Hepatic stellate cell (primary cell): ENCODE measurements at regions not wholly inside any gene's neighbourhood (a gene's known extent, or its start where the extent isn't known, plus 50 kb on each side); places are given as distances from the start of the nearest gene placed in this dataset.
"Not testable (repeated sequence)": the region's sequence is repeated elsewhere in the genome, so short reads cannot be mapped to it uniquely, and the experiment has no call there.

Experiments
- DNase-seq: peaks from one replicate; pipeline ENCODE4 v3.0.0; 2011; ENCODE audit warnings: low spot score

DNA sequence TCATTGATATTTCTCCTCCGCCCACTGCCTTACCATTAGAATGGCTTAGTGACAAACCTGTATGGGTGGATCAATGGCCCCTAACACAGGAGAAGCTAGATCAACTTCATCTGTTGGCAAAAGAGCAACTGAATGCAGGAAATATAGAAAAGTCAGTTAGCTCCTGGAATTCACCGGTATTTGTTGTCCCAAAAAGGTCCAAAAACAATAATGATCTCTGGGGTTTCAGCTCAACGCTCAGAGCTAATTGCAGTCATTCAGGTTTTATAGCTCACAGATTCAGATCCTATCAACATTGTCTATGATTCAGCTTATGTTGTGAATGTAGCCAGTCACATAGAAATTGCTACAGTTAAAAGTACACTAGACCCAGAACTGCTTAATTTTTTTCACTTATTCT lies 124.0 kb upstream of the ZCCHC13 start:
- DNase-seq, result no peak

DNA sequence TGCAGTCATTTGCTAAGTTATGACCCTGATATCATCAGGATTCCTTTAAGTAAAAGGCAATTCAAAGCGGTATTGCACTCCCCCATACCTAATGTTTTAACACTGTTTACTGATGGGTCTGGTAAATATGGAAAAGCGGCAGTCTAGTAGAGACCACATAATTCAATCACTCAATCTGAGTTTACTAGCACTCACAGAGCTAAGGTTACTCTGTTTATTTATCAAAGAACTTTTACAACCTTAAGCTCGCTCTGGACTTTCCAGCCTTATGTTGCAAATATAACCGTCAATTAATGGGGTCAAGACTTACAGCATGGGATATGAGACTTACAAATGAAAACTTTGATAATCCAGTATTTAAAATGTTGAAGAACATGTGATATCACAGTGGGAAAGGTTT lies 124.5 kb upstream of the ZCCHC13 start:
- DNase-seq, result no peak

DNA sequence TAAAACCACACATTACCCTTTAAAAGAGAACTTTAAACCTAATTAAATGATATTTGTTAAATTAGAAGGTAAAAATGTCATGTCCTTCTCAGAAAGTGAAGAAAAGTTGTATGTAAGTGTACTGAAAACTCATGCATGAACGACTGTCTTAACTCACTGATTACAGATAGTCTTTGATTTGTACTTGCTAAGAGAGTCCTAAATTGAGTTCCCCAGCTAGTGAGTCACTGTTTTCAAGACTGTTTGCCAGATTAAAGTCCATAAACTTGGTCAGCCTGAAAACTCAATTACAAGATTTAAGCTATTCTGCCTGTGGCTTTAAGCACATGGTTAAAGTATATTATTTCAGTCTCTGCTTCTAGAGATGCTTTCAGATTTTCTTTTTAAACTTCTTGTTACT lies 124.9 kb upstream of the ZCCHC13 start:
- no peak for DNase-seq

DNA sequence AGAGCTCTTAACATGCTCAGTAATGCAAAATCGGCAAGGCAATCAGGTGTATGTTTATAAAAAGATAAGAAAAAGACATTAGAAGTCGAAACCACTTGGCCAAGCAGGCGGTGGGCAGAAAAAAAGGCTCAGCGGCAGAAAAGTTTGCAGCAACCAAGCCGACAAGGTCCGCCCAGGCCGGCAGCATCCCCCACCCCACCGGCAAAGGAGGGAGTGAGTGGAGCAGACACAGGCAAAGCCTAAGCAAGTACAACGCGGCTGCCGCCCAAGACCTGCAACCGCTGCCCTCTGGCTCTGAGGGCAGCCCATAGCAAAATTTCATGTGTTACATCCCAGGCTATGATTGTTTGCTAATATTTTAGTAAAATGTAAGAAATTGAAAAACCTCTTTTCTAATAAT lies 125.4 kb upstream of the ZCCHC13 start:
- DNase-seq, result no peak

DNA sequence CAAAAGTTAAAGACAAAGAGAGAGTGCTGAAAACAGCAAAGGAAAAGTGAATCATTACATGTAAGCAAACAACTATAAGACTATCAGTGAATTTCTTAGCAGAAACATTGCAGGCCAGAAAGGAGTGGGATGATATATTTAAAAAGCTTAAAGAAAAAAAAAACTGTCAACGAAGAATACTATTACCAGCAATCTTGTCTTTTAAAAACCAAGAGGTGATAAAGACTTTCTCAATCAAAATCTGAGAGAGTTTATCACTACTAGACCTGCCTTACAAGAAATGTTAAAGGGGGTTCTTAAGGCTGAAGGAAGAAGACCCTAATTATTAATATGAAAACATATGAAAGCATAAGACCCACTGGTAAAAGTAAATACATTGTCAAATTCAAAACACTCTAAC lies 132.5 kb upstream of the ZCCHC13 start:
- no peak for DNase-seq

DNA sequence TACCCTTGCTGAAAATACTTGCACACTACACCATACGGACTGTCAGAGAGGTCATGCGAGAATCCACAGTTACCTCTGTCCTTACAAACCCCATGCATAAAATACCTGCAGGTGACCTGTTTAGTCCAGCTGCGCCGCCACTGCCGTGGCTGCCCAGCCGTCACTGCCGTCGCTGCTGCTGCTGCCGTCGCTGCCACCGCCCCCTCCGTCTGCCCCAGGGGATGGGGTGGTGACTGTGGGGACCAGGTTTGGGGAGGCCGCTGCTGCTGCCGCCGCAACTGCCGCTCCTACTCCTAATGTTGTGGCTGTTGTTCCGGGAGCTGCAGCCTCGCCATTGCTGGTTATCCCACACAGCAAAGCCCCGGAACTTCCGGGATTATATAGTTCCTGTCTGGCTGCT lies 141.8 kb upstream of the ZCCHC13 start:
- no peak for DNase-seq

DNA sequence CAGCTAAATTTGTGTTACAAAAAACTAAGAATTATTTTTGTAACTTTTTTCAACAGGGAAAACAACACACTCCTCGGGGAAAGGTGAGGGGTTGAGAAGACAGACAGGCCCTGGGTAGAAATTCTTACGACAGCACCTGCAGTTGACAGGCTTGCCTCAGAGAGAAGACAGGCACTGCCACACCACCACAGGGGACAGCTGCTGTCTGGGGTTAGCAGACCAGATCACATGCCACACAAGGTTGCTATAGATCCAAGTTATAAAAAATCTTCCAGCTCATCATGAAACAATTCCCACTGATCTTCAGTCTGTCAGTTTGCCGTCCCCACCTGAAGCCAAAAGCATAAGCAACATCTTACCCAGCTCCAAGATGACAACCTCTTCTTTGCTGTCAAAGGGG lies 143.2 kb upstream of the ZCCHC13 start:
- no peak for DNase-seq

DNA sequence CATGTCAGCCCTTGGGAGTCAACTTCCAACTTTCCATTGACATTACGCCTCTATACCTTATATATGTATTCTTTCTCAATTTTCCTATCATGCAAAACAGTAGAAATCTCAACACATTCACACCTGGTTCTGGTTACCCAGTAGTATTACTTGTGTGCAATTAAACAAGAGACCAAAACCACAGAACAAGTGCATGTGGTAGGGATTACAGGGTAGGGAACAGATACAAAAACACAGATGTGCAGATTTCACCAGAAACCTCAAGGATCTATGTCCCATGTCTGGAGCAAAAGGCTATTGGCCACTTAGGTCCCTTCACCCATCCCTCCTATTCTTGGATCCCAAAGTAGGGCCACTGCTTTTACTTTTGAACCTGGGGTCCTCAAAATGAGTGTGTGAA lies 143.6 kb upstream of the ZCCHC13 start:
- no peak for DNase-seq

DNA sequence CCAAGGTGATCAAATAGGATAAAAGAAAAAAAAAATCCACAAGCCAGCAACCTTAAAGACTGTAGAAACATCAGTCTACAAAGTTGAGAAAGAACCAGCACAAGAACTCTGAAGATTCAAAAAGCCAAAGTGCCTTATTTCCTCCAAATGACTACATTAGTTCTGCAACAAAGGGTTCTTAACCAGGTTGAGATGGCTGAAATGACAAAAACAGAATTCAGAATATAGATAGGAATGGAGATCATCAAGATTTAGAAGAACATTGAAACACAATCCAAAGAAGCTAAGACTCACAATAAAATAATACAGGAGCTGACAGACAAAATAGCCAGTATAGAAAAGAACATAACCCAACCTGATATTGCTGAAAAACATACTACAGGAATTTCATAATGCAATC lies 156.5 kb upstream of the ZCCHC13 start:
- DNase-seq, result no peak

DNA sequence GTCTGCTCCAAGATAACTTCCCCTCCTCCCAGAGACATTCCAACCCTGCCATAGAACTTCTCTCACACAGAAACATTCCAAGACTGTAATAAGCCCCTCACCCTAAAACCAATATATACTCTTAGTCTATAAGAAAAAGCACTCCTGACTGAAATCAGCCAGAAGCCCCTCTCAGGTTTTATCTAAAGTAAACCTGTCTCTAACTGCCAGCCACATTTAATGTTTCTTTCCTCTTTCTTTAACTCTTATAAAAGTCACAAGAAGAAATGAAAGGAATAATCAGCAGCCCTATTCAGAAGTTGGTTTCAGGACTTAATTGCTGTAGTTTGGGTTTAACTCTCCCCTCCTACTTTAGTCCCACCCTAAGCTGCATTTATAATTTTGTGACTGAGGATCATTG lies 165.0 kb upstream of the ZCCHC13 start:
- DNase-seq, result no peak

DNA sequence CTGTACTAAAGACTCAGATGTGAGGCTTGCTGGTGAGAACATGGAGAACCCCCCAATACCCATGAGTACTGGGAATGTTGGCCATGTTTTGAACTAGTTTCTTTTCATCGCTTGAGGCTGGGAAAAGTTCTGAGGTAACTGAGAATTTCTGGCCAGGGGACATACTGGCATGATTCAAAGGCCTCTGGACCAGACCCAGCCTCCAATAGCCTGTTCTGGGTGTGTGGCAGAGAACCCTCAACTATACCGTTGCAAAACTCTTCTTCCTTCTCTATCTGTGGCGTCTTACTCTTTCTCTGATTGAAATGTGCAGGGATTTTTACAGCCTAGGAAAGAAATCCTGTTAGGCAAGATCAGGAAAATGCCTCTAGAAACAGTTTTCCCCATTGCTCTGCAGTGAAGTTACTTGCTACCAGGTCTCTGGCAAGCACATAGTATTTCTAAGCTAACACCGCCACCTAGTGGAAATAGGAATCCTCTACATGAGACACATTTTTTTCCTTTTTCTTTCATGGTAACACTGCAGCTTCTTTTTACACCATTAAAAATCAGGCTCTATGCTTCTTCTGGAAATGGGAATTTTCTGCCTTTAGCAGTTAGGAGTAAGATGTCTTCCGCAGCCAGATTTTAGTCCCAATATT lies 170.7 kb upstream of the ZCCHC13 start:
- DNase-seq, result peak; percentile 63

DNA sequence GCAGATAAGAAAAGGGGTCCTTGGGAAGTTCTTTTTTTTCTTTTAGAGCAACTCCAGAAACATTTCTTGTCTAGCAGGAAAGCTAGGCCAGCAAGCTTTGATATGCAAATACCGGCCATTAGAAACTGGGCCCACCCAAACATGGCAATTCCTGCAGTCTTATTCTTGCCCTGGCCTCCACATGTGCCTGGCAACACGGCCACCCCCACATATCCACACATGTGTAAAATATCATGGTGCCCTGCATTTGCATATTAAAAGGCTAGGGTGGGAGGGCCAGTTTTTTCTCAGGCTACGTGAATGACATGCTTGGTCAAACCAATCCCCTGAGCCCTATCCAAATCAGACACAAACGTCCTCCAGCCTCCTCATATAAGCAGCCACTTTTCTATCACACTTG lies 171.7 kb upstream of the ZCCHC13 start:
- no peak for DNase-seq

DNA sequence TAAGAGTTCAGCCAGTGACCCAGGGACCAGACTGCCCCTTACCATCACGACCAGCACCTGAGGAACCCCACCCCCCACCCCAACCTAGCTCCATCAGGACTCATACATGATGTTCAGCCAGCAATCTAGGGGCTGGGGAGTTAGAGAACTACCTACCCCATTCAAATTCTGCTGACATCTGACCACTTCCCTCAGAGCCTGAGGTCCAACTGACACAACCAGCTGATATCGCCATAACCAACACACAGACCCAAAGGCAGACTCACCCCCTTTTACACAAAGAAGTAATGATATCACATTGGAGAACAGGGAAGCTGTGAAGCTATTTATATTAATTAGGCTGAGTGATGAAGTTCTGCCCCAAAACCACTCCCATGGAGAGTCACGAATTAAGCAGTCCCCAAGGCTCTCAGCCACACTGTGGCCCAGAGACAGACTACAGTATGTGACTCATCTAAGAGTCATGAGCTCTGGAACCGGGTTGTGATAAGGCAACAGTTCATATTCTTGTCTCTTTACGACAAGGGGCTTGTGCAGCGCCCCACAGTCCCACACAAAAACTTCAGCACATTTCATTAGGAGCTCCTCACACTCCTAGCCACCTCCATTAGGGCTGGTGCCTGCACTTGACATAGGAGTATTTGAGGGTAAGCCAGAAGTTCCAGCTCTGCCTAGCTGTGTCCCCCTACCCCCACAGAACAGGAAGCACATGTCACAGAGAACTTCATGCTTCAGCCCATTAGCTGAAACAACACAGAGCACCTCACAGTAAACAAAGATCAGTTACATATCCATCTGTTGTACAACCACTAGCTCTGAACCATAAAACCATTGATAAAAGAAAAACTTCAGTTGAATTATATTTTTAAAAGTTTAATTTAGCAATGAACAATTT lies 184.7 kb upstream of the ZCCHC13 start:
- peak; percentile 51 for DNase-seq

DNA sequence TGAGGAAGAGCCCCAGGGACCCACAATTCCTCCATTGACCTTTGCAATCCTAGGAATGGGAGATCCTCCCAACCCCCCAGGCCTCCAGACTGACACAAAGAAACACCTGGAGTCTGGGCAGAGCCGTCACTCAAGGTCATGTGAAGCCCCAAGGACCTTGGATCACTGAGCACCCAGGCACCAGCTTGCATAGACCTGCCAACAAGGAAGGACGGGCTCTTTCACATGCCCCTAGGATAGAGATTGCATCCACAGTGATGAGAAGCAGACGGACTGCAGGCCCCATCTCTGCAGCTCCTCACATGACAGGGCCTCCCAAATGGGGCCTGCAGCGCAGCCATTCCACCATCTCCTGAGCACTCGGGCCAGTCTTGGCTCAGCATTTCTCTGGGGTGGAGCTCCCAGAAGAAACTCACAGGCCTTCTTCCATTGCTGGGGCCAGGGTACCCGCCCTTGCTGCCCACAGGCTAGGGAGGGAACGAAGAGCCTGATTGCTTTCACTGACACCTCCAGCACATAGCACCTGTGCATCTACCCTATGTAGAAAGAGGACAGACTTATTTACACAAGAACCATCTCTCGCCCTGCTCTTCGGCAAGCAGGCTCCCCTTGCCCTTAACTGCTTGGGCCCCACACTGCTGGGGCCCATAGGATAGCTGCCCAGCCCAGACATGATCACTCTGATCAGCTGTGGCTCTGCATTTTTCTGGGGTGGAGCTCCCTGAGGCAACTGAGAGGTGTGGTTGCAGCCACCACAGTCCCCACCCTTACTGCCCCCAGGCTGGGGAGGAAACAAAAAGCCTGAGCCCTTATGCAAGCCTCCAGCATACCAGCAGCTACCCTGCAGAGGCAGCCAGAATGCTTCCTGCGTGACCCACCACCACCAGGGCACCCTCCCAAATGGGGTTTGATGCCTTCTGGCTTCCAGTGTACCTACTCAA lies 185.7 kb upstream of the ZCCHC13 start:
- no peak for DNase-seq

DNA sequence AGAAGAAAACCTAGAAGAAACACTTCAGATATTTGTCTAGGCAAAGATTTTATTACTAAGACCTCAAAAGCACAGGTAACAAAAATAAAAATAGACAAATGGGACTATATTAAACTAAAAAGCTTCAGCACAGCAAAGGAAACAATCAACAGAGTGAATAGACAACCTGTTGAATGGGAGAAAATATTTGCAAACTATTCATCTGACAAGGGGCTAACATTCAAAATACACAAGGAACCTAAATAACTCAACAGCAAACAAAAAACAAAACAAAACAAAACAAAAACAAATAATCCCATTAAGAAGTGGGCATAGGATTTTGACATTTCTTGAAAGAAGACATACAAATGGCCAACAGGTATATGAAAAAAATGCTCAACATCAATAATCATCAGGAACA lies 192.7 kb upstream of the ZCCHC13 start:
- DNase-seq, result no peak

DNA sequence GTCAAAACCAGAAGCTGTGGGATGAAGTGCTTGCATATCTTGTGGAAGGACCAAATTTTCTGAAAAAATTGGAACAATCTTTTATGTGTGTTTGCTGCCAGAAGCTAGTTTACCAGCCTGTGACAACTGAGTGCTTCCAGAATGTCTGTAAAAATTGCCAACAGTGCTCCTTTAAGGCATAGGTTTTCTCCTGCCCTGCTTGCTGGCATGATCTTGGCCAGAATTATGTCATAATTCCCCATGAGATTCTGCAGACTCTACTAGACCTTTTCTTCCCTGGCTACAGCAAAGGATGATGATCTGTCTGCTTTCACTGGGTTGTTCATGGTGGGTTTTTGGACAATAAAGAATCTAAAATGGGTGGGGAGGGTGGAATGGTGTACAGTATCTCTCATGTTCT lies 196.3 kb upstream of the ZCCHC13 start:
- no peak for DNase-seq

DNA sequence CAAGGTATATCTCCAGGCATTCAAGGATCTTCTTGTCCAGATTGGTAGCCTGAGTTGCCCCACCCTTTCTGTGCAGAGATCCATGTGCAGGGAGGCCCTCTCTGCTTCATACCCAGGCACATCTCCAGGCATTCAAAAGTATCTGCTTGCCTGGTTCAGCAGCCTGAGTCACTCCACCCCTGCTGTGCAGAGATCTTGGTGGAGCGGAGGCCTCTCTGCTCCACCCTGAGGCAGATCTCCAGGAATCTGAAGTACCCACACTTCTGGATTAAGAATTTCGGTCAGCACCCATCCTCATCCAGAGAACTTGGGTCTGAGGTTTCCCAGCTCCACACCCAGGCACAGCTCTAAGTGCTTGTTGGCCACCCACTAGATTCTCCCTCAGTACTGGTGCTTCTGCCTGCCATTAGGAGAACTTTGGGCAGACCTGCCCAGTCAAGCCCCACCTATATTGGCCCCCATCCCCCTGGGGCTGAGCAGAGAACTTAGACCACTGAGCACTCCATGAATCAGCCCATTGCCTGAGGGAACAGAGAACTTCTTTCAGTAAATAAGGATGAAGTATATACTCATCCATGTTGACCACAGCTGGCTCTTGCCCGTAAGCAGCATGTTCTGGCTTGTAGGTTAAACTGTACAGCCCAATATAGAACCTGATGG lies 199.5 kb upstream of the ZCCHC13 start:
- DNase-seq, result no peak

DNA sequence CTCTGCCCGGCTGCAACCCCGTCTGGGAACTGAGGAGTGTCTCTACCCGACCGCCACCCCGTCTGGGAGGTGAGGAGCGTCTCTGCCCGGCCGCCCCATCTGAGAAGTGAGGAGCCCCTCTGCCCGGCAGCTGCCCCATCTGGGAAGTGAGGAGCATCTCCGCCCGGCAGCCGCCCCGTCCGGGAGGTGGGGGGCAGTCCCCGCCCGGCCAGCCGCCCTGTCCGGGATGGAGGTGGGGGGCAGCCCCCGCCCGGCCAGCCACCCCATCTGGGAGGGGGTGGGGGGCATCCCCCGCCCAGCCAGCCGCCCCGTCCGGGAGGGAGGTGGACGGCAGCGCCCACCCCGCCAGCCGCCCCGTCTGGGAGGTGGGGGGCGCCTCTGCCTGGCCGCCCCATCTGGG lies 205.6 kb upstream of the ZCCHC13 start:
- DNase-seq, result not testable (repeated sequence)

DNA sequence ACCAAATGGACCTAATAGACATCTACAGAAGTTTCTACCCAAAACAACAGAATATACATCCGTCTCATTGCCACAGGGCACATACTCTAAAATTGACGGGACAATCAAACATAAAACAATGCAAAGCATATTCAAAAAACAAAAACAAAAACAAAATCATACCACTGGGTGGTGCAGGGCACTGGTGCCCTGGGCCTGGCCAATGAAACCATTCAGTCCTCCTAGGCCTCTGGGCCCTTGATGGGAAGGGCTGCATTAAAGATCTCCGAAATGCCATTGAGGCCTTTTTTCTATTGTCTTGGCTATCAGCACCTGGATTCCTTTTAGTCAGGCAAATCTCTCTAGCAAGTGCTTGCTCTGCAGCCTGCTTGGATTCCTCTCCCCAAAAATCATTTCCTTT lies 213.9 kb upstream of the ZCCHC13 start:
- no peak for DNase-seq

DNA sequence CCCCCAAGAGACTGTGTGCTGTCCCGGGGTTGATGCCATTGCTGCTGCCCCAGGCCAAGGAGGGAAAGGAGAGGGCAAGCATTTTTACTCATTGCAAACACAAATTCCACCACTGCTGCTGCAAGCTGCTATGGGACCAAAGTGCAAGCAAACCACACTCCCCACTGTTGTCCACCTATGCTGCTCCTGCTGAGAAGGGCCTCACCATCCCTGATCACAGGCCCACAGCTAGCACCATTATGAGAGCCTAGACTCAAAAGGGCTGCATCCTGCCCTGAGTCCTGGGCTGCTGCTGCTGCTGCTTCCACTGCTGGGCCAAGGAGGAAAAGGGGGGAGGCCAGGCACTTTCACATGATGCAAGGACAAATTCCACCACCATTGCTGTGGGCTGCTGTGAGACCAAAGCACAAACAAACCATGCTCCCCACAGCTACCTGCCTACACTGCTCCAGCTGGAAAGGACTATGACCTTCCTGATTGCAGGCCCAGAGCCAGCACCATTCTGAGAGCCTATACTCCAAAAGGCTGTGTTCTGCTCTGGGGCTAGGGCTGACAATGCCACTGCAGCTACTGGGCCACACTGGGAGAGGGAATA lies 218.2 kb upstream of the ZCCHC13 start:
- DNase-seq, result no peak

DNA sequence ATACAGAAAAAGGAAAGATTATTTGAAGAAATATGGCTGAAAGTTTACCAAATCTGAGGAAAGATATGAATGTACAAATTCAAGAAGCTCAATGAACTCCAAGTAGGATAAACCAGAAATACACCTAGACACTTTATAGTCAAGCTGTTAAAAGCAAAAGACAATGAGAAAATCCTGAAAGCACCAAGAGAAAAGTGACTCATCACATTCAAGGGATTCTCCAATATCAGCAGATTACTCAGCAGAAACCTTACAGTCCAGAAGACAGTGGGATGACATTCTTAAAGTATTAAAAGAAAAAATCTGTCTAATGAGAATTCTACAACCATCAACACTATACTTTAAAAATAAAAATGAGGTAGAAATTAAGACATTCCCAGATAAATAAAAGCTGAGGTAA lies 223.8 kb upstream of the ZCCHC13 start:
- no peak for DNase-seq
